Nephron progenitor cell (in vitro differentiated cells): ENCODE measurements at regions not wholly inside any gene's neighbourhood (a gene's known extent, or its start where the extent isn't known, plus 50 kb on each side); places are given as distances from the start of the nearest gene placed in this dataset.

Experiments used
- DNase-seq: peaks from one replicate; pipeline ENCODE4 v3.0.0; 2021
- H3K27ac Mint-ChIP-seq: 2 replicates; pipeline ENCODE4 v1.8.0; 2021; ENCODE audit warnings: mild to moderate bottlenecking, moderate library complexity, mixed read lengths
- H3K27me3 Mint-ChIP-seq: 2 replicates; pipeline ENCODE4 v1.8.0; 2021; ENCODE audit warnings: mild to moderate bottlenecking, low read depth, mixed read lengths; ENCODE audit not compliant: poor library complexity
- H3K36me3 Mint-ChIP-seq: 2 replicates; pipeline ENCODE4 v1.8.0; 2021; ENCODE audit warnings: low read depth, mixed read lengths
- H3K4me1 Mint-ChIP-seq: 2 replicates; pipeline ENCODE4 v1.8.0; 2021; ENCODE audit warnings: mixed read lengths
- H3K4me3 Mint-ChIP-seq: 2 replicates; pipeline ENCODE4 v1.8.0; 2021; ENCODE audit warnings: mild to moderate bottlenecking, moderate library complexity, mixed read lengths
- H3K9me3 Mint-ChIP-seq: 2 replicates; pipeline ENCODE4 v1.8.0; 2021; ENCODE audit warnings: mild to moderate bottlenecking, moderate library complexity, mixed read lengths
- CTCF ChIP-seq: fragments of 200-600 bp; sonication (generic); IDR thresholded peaks from 2 replicates; pipeline ENCODE4 v1.5.0; 2021; ENCODE audit warnings: antibody characterized with exemption

GRCh38 chr10:47088656-47089354 is 177.6 kb downstream of the PTPN20 start:
- H3K27me3 Mint-ChIP-seq = peaks cover 7% of the 10 kb centered on the region
- H3K4me3 Mint-ChIP-seq = no peak overlapping the region
- no peak for TF ChIP-seq CTCF
- no peaks in the 10 kb centered on the region for H3K36me3 Mint-ChIP-seq
- H3K4me1 Mint-ChIP-seq = peaks cover 20% of the 10 kb centered on the region
- DNase-seq = no peak
- H3K27ac Mint-ChIP-seq = no peak overlapping the region
- peaks cover 8% of the 10 kb centered on the region for H3K9me3 Mint-ChIP-seq

GRCh38 chr10:47090042-47090441 is 178.8 kb downstream of the PTPN20 start:
- no peak for DNase-seq
- Mint-ChIP-seq H3K36me3 (no peaks in the 10 kb centered on the region), H3K4me3 (no peak overlapping the region), H3K27ac (peak overlapping the region; percentile 13), H3K27me3 (peaks cover 7% of the 10 kb centered on the region), H3K4me1 (peaks cover 20% of the 10 kb centered on the region), H3K9me3 (peaks cover 15% of the 10 kb centered on the region)
- TF ChIP-seq CTCF = no peak

- DNase-seq = no peak
- peak overlapping the region; percentile 65 for H3K27ac Mint-ChIP-seq
- H3K4me1 Mint-ChIP-seq = peaks cover 20% of the 10 kb centered on the region
- peaks cover 7% of the 10 kb centered on the region for H3K27me3 Mint-ChIP-seq
- no peak for TF ChIP-seq CTCF
- H3K9me3 Mint-ChIP-seq = peaks cover 17% of the 10 kb centered on the region
- H3K4me3 Mint-ChIP-seq = no peak overlapping the region
- no peaks in the 10 kb centered on the region for H3K36me3 Mint-ChIP-seq
Measured at GRCh38 chr10:47090903-47091302, 179.7 kb downstream of the PTPN20 start.

- Mint-ChIP-seq H3K9me3 (peaks cover 20% of the 10 kb centered on the region), H3K27ac (no peak overlapping the region), H3K4me1 (peaks cover 17% of the 10 kb centered on the region), H3K4me3 (no peak overlapping the region), H3K36me3 (no peaks in the 10 kb centered on the region), H3K27me3 (peaks cover 7% of the 10 kb centered on the region)
- DNase-seq = no peak
- TF ChIP-seq CTCF = no peak
Measured at GRCh38 chr10:47091421-47091820, 180.2 kb downstream of the PTPN20 start.

GRCh38 chr10:47092376-47092775 is 181.1 kb downstream of the PTPN20 start:
- no peak overlapping the region for H3K27ac Mint-ChIP-seq
- peaks cover 7% of the 10 kb centered on the region for H3K27me3 Mint-ChIP-seq
- H3K4me1 Mint-ChIP-seq = peaks cover 17% of the 10 kb centered on the region
- H3K9me3 Mint-ChIP-seq = peaks cover 23% of the 10 kb centered on the region
- no peak for TF ChIP-seq CTCF
- no peak for DNase-seq
- no peak overlapping the region for H3K4me3 Mint-ChIP-seq
- no peaks in the 10 kb centered on the region for H3K36me3 Mint-ChIP-seq

- peaks cover 7% of the 10 kb centered on the region for H3K27me3 Mint-ChIP-seq
- no peak overlapping the region for H3K4me3 Mint-ChIP-seq
- peaks cover 23% of the 10 kb centered on the region for H3K9me3 Mint-ChIP-seq
- DNase-seq = no peak
- H3K4me1 Mint-ChIP-seq = peaks cover 17% of the 10 kb centered on the region
- no peaks in the 10 kb centered on the region for H3K36me3 Mint-ChIP-seq
- H3K27ac Mint-ChIP-seq = no peak overlapping the region
- TF ChIP-seq CTCF = no peak
Measured at GRCh38 chr10:47092831-47093230, 181.6 kb downstream of the PTPN20 start.
